Chondrocyte (in vitro differentiated cells): ENCODE measurements at regions not wholly inside any gene's neighbourhood (a gene's known extent, or its start where the extent isn't known, plus 50 kb on each side); places are given as distances from the start of the nearest gene placed in this dataset.

Experiments
- DNase-seq: peaks from one replicate; pipeline ENCODE4 v3.0.0; 2021; ENCODE audit warnings: mixed read lengths, low spot score
- H3K27ac Mint-ChIP-seq: one replicate; pipeline ENCODE4 v1.8.0; 2021; ENCODE audit warnings: mild to moderate bottlenecking, moderate library complexity, mixed read lengths; ENCODE audit not compliant: unreplicated experiment
- H3K27me3 Mint-ChIP-seq: 2 replicates; pipeline ENCODE4 v1.8.0; 2021; ENCODE audit warnings: low read depth, mixed read lengths
- H3K36me3 Mint-ChIP-seq: 2 replicates; pipeline ENCODE4 v1.8.0; 2021; ENCODE audit warnings: low read depth, mixed read lengths
- H3K4me1 Mint-ChIP-seq: 2 replicates; pipeline ENCODE4 v1.8.0; 2021; ENCODE audit warnings: low read depth, mild to moderate bottlenecking, mixed read lengths
- H3K4me3 Mint-ChIP-seq: one replicate; pipeline ENCODE4 v1.8.0; 2021; ENCODE audit warnings: mild to moderate bottlenecking, moderate library complexity, mixed read lengths; ENCODE audit not compliant: unreplicated experiment
- H3K9me3 Mint-ChIP-seq: 2 replicates; pipeline ENCODE4 v1.8.0; 2021; ENCODE audit warnings: low read depth, mixed read lengths
- CTCF ChIP-seq: fragments of 200-600 bp; sonication (generic); IDR thresholded peaks from 2 replicates; pipeline ENCODE4 v1.5.0; 2021; ENCODE audit warnings: antibody characterized with exemption, mild to moderate bottlenecking, moderate library complexity

- no peaks in the 10 kb centered on the region for H3K36me3 Mint-ChIP-seq
- H3K27me3 Mint-ChIP-seq = no peaks in the 10 kb centered on the region
- H3K4me1 Mint-ChIP-seq = peaks cover 20% of the 10 kb centered on the region
- no peaks in the 10 kb centered on the region for H3K9me3 Mint-ChIP-seq
- no peak for DNase-seq
- peak overlapping the region; percentile 8 for H3K27ac Mint-ChIP-seq
- no peak overlapping the region for H3K4me3 Mint-ChIP-seq
- no peak for TF ChIP-seq CTCF
Observed at GRCh38 chr14:86574778-86575129, 1044.8 kb downstream of the FLRT2 start.

- Mint-ChIP-seq H3K27ac (peak overlapping the region; percentile 1), H3K36me3 (no peaks in the 10 kb centered on the region), H3K4me1 (peaks cover 20% of the 10 kb centered on the region), H3K27me3 (no peaks in the 10 kb centered on the region), H3K9me3 (peaks cover 4% of the 10 kb centered on the region), H3K4me3 (no peak overlapping the region)
- DNase-seq = no peak
- no peak for TF ChIP-seq CTCF
Observed at GRCh38 chr14:86574051-86574777, 1044.3 kb downstream of the FLRT2 start.

GRCh38 chr14:86570371-86570770 is 1040.4 kb downstream of the FLRT2 start:
- Mint-ChIP-seq H3K9me3 (peaks cover 4% of the 10 kb centered on the region), H3K4me3 (no peak overlapping the region), H3K36me3 (no peaks in the 10 kb centered on the region), H3K27ac (no peak overlapping the region), H3K4me1 (peaks cover 17% of the 10 kb centered on the region), H3K27me3 (no peaks in the 10 kb centered on the region)
- TF ChIP-seq CTCF = no peak
- DNase-seq = no peak

GRCh38 chr14:86543521-86543920 is 1013.6 kb downstream of the FLRT2 start:
- DNase-seq = no peak
- no peak overlapping the region for H3K27ac Mint-ChIP-seq
- no peak for TF ChIP-seq CTCF
- no peaks in the 10 kb centered on the region for H3K36me3 Mint-ChIP-seq
- H3K4me1 Mint-ChIP-seq = peaks cover 30% of the 10 kb centered on the region
- no peak overlapping the region for H3K4me3 Mint-ChIP-seq
- H3K27me3 Mint-ChIP-seq = no peaks in the 10 kb centered on the region
- no peaks in the 10 kb centered on the region for H3K9me3 Mint-ChIP-seq

- no peak for TF ChIP-seq CTCF
Observed at GRCh38 chr14:86541972-86542371, 1012.0 kb downstream of the FLRT2 start.

More at GRCh38 chr14:86541972-86542371, 1012.0 kb downstream of the FLRT2 start:
- Mint-ChIP-seq H3K36me3 (no peaks in the 10 kb centered on the region), H3K9me3 (no peaks in the 10 kb centered on the region), H3K4me1 (peaks cover 30% of the 10 kb centered on the region), H3K27ac (no peak overlapping the region), H3K4me3 (no peak overlapping the region), H3K27me3 (no peaks in the 10 kb centered on the region)
- no peak for DNase-seq
